HUES6 (cell line): ENCODE measurements at regions not wholly inside any gene's neighbourhood (a gene's known extent, or its start where the extent isn't known, plus 50 kb on each side); places are given as distances from the start of the nearest gene placed in this dataset.

ENCODE experiments used
- H3K27ac ChIP-seq: 2 replicates; pipeline ENCODE4 v1.7.0; 2013; ENCODE audit warnings: low read depth, mild to moderate bottlenecking, low read length, inconsistent platforms
- H3K27me3 ChIP-seq: 2 replicates; pipeline ENCODE4 v1.6.1; 2013; ENCODE audit warnings: low read length; ENCODE audit not compliant: control insufficient read depth, insufficient read depth
- H3K36me3 ChIP-seq: 2 replicates; pipeline ENCODE4 v1.6.1; 2013; ENCODE audit warnings: low read length; ENCODE audit not compliant: control insufficient read depth, insufficient read depth
- H3K4me1 ChIP-seq: 2 replicates; pipeline ENCODE4 v1.6.1; 2013; ENCODE audit warnings: low read length; ENCODE audit not compliant: control insufficient read depth, insufficient read depth
- H3K4me3 ChIP-seq: 2 replicates; pipeline ENCODE4 v1.5.1; 2013; ENCODE audit warnings: low read depth, low read length
- H3K9ac ChIP-seq: one replicate; pipeline ENCODE4 v1.6.1; 2013; ENCODE audit warnings: mild to moderate bottlenecking, low read length
- H3K9me3 ChIP-seq: 2 replicates; pipeline ENCODE4 v1.6.1; 2013; ENCODE audit warnings: low read depth, low read length; ENCODE audit not compliant: control insufficient read depth, insufficient read depth

DNA sequence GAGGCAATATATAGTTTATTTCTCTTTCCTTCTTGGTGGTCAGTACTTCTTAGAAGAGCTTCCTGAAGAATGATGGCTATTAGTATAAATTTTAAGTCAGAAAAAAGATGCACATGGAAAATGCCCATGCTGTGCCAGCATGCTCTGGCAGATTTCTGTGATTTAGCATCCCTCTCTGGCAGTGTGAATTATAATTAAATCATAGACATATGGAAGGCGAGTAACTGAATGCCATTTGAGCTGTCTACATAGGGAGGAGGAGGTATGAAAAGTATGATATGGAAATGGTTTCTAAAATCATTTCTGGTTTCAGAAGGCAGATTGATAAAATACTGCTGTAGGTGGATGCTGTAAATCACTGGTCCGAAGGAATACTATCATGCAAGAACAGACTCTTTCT is 754.9 kb upstream of the LRATD1 start:
- Histone ChIP-seq H3K4me1 (no peaks in the 10 kb centered on the region), H3K9ac (no peak overlapping the region), H3K36me3 (no peaks in the 10 kb centered on the region), H3K4me3 (no peak overlapping the region), H3K9me3 (no peaks in the 10 kb centered on the region), H3K27me3 (no peaks in the 10 kb centered on the region), H3K27ac (no peak overlapping the region)

DNA sequence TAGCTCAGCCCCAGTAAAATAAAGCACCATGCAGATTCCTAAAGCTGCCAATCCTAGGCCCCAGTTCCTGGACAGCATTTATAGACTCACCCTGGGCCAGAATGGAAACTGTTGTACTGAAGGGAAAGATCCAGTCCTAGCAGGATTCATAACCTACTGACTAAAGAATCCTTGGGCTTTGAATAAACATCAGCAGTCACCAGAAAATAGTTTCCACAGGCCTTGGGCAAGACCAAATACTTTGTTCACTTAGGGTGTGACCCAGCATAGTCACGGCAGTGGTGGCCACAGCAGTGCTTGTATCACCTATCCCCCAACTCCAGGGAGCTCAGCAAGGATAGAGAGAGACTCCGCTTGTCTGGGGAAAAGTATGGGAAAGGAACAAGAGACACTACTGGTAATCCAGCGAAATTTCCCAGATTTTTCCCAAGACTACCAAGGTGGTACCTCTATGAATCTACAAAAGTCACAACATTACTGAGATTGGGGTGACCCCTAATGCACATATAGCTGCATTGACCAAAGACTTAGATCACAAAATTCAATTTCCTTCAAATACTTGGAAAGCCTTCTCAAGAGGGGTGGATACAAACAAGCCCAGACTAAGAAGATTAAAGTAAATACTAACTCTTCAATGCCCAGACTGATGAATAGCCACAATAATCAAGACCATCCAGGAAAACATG is 748.1 kb upstream of the LRATD1 start:
- Histone ChIP-seq H3K27ac (no peak overlapping the region), H3K4me3 (no peak overlapping the region), H3K9ac (no peak overlapping the region)

DNA sequence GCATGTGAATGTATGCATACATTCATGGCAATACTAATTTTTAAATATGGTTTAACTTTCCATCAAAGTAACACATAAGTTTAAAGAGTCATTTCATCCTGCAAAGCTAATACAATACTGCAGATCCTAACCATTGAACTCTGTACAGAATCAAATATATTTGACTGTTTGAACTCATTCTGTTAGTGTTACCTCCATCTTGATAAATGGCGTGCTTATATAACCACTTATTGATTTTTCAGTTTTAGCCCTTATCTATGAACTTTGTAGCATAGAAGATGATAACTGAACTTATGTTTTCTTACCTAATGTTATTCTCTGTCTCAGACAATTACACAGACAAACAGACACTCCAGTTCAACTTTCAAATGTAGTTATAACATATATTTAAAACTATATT is 731.0 kb upstream of the LRATD1 start:
- Histone ChIP-seq H3K4me3 (no peak overlapping the region), H3K4me1 (no peaks in the 10 kb centered on the region), H3K27me3 (no peaks in the 10 kb centered on the region), H3K9me3 (peaks cover 7% of the 10 kb centered on the region; the same call in 1 of the 2 replicates), H3K36me3 (no peaks in the 10 kb centered on the region), H3K27ac (no peak overlapping the region), H3K9ac (no peak overlapping the region)

More for the DNA sequence above, 748.1 kb upstream of the LRATD1 start:
- Histone ChIP-seq H3K4me1 (no peaks in the 10 kb centered on the region), H3K27me3 (no peaks in the 10 kb centered on the region; the same call in 1 of the 2 replicates), H3K9me3 (no peaks in the 10 kb centered on the region), H3K36me3 (no peaks in the 10 kb centered on the region)

DNA sequence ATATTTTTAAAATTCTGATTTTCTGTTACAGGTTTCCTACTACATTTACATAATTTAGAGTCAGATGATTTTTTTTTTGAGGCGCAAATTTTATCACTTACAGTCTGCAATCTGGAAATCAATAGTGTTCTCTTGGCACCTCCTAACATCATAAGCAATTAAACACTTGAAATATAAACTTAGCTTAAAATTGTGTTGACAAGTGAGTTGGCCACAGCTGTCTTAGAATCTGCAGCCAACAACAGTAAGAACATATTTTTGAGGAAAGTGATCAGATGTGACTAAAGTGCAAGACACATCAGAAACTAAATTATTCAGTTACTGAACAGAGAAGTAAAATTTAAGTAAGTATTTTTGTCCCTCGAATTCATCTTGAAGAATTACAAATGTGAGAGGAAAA is 726.7 kb upstream of the LRATD1 start:
- Histone ChIP-seq H3K27me3 (no peaks in the 10 kb centered on the region), H3K36me3 (no peaks in the 10 kb centered on the region), H3K9ac (no peak overlapping the region), H3K9me3 (no peaks in the 10 kb centered on the region), H3K4me3 (no peak overlapping the region), H3K4me1 (no peaks in the 10 kb centered on the region), H3K27ac (no peak overlapping the region)

DNA sequence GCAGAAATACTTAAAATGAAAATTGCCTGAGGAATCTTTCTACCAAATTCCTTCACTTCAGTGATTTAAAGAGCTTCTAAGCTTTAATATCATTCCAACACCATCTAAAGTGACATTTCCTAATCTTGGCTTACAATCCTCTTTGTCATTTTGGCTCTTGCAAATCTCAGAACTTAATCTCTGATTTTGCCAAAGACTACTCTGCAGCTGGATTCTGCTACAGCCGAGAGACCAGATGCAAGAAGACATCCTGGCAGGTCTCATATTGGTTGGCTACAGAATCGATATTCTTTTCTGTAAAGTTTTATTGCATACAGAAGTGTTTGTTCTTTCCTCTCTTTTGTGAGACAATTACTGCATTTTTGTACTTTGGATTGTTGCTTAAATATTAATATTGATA is 716.5 kb upstream of the LRATD1 start:
- no peaks in the 10 kb centered on the region for H3K9me3 ChIP-seq
- no peak overlapping the region for H3K27ac ChIP-seq
- H3K4me1 ChIP-seq: peaks cover 4% of the 10 kb centered on the region
- H3K27me3 ChIP-seq: no peaks in the 10 kb centered on the region
- no peaks in the 10 kb centered on the region for H3K36me3 ChIP-seq
- H3K9ac ChIP-seq: no peak overlapping the region
- H3K4me3 ChIP-seq: no peak overlapping the region

DNA sequence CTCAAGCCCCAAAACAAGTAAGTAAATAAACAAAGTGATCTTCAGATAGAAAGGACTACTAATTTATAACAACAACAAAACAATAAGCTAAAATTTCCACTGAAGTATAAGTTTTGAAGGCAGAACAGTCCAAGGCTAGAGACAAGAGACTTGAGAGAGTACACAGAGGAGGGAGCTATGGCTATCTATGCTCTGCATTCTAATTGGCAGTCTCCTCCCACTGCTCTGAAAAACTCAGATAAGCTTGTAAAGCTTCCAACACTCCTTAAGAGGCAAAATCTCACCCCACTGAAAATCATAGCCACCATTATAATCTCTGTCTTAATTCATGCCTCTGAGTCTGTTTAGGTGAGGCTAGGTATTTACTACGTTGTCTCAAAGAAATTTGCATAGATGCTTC is 714.6 kb upstream of the LRATD1 start:
- Histone ChIP-seq H3K9ac (no peak overlapping the region), H3K27me3 (no peaks in the 10 kb centered on the region), H3K4me3 (no peak overlapping the region), H3K27ac (no peak overlapping the region), H3K36me3 (no peaks in the 10 kb centered on the region), H3K9me3 (no peaks in the 10 kb centered on the region), H3K4me1 (peaks cover 4% of the 10 kb centered on the region)

DNA sequence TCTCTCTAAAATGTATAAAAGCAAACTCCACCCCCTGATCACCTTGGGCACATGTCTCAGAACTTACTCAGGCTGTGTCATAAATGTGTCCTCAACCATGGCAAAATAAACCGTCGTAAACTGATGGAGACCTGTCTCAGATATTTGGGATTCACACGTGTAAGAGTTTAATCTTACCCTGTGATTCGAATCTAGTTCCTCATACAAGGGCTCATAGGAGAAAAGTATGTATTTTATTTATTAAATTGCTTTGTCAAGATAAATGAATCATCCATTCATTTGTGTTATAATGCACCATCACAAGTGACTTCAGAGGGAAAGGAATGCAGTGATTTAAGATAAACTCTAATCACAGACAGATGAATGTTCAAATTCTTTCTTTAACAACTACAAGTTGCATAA is 712.5 kb upstream of the LRATD1 start:
- no peaks in the 10 kb centered on the region for H3K36me3 ChIP-seq
- H3K9me3 ChIP-seq: no peaks in the 10 kb centered on the region
- H3K27ac ChIP-seq: no peak overlapping the region
- peaks cover 4% of the 10 kb centered on the region for H3K4me1 ChIP-seq
- H3K4me3 ChIP-seq: no peak overlapping the region
- no peaks in the 10 kb centered on the region for H3K27me3 ChIP-seq
- no peak overlapping the region for H3K9ac ChIP-seq

DNA sequence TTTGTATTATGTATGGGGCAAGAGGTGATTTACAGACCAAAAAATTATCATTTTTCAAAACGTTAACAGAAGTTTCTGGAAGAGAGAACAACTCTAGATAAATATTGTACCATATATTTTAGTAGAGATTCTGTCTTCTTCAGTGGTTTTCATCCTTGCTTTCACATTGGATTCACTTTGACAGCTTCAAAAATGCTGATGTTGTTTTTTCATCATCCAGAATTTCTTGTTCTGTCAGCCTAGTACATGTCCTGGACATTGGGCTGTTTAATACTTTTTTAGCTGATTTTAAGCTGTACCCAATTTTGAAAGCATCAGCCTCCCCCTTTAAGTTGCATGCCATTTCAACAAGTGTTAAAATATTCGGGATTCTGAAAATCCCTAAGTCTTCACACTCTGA is 711.3 kb upstream of the LRATD1 start:
- Histone ChIP-seq H3K27ac (no peak overlapping the region), H3K4me3 (no peak overlapping the region), H3K27me3 (no peaks in the 10 kb centered on the region), H3K36me3 (no peaks in the 10 kb centered on the region), H3K9me3 (no peaks in the 10 kb centered on the region), H3K4me1 (peaks cover 4% of the 10 kb centered on the region), H3K9ac (no peak overlapping the region)

DNA sequence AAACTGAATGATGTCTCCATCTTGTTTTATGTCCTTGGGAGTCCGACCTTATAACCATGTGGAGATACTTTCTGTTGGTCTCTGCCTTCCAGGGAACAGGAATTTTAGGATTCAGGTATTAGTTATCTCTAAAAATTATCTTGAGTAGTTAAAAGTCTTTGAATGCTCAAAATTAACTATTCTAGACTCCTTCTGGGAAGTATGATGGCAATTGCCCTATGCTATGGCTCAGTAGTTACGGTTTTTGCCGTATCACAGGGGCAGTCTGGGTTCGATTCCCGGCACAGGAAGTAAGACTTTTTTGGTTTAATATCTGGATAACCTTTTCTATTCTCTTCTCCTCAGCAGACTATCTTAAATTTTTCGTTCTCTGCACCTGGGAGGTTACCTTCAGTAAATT is 708.7 kb upstream of the LRATD1 start:
- Histone ChIP-seq H3K9ac (no peak overlapping the region), H3K27me3 (no peaks in the 10 kb centered on the region), H3K36me3 (no peaks in the 10 kb centered on the region), H3K27ac (no peak overlapping the region), H3K4me3 (no peak overlapping the region), H3K4me1 (peaks cover 4% of the 10 kb centered on the region), H3K9me3 (no peaks in the 10 kb centered on the region)

DNA sequence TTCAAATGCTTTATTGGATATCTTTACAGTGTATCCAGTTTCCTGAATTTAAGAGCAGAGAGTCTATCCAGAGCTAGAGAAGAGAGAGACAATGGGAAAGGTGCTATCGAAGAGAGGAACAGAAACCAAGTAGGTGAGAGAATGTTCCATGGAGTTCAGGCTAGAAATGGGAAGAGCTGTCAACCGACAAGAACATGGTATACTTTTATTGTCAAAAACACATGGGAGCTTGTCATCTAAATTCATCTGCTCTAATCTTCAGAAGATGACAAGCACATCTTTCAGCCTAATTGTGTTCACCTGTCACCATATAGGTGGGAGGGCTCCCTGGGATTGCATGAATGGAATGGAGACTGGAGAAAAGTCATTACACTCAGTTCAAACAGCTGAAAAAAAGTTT is 690.4 kb upstream of the LRATD1 start:
- no peaks in the 10 kb centered on the region for H3K27me3 ChIP-seq
- H3K36me3 ChIP-seq: no peaks in the 10 kb centered on the region
- H3K27ac ChIP-seq: no peak overlapping the region
- H3K4me3 ChIP-seq: no peak overlapping the region
- H3K4me1 ChIP-seq: no peaks in the 10 kb centered on the region
- no peak overlapping the region for H3K9ac ChIP-seq
- H3K9me3 ChIP-seq: no peaks in the 10 kb centered on the region

DNA sequence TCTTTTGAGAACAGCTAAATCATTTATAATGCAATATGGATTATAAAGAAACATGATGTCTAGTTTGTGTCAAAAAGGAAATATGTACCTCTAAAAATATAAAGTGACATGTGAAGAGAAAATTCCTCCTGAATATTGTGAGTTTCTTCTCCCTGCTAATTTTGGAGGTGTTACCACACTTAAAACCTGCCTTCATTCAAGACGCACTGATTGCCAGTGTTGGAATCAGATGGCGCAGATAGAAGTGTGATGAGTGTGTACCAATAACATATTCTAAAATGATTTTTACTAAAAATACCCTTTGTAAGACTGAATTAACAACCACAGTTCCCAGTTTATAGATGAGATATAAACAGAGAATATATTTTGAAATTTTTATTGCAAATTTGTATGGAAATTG is 681.8 kb upstream of the LRATD1 start:
- no peaks in the 10 kb centered on the region for H3K36me3 ChIP-seq
- H3K4me1 ChIP-seq: no peaks in the 10 kb centered on the region

DNA sequence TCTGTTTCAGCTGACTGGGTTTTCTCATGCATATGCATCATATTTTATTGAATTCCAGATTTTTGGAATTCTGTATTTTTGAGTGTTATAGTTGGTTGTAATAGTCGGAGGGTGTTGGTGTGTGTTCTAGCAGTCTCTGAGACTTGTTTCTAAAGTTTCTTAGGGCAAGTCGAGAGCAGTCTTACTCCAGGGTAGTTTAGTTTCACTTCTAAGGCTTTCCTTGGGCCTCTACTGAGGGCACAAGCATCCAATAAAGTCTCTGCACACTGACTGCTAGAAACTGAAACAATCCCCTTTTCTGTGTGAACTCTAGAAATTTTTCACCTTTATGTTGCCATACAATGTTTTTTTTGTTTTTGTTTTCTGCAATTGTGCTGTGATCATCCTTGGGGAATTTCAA is 663.7 kb upstream of the LRATD1 start:
- H3K9me3 ChIP-seq: no peaks in the 10 kb centered on the region
- H3K27ac ChIP-seq: no peak overlapping the region
- no peaks in the 10 kb centered on the region for H3K4me1 ChIP-seq
- no peaks in the 10 kb centered on the region for H3K27me3 ChIP-seq
- no peak overlapping the region for H3K9ac ChIP-seq
- no peaks in the 10 kb centered on the region for H3K36me3 ChIP-seq
- H3K4me3 ChIP-seq: no peak overlapping the region

More for the DNA sequence above, 681.8 kb upstream of the LRATD1 start:
- Histone ChIP-seq H3K27ac (no peak overlapping the region), H3K4me3 (no peak overlapping the region), H3K9ac (no peak overlapping the region), H3K9me3 (no peaks in the 10 kb centered on the region), H3K27me3 (no peaks in the 10 kb centered on the region)
